WERI-Rb-1 (cell line): ENCODE measurements at regions not wholly inside any gene's neighbourhood (a gene's known extent, or its start where the extent isn't known, plus 50 kb on each side); places are given as distances from the start of the nearest gene placed in this dataset.
"Not testable (repeated sequence)": the region's sequence is repeated elsewhere in the genome, so short reads cannot be mapped to it uniquely, and the experiment has no call there.

Experiments used
- DNase-seq: peaks from one replicate; pipeline ENCODE4 v3.0.0-alpha.2; 2020
- H3K27ac ChIP-seq: fragments of 250-450 bp; sonication (Bioruptor Pico); 2 replicates; pipeline ENCODE4 v1.5.1; 2020; ENCODE audit warnings: mild to moderate bottlenecking, moderate library complexity
- H3K27me3 ChIP-seq: fragments of 250-450 bp; sonication (Bioruptor Pico); 2 replicates; pipeline ENCODE4 v1.5.1; 2021; ENCODE audit warnings: mild to moderate bottlenecking, low read depth, moderate library complexity; ENCODE audit not compliant: insufficient read depth, severe bottlenecking
- H3K36me3 ChIP-seq: fragments of 250-450 bp; sonication (Bioruptor Pico); 2 replicates; pipeline ENCODE4 v1.5.1; 2020; ENCODE audit warnings: mild to moderate bottlenecking, moderate library complexity
- H3K4me3 ChIP-seq: 2 replicates; pipeline ENCODE4 v1.5.1; 2011; ENCODE audit warnings: low read depth, mild to moderate bottlenecking, control low read depth, low read length
- H3K9me3 ChIP-seq: fragments of 250-450 bp; sonication (Bioruptor Pico); 2 replicates; pipeline ENCODE4 v1.5.1; 2021; ENCODE audit warnings: mild to moderate bottlenecking, moderate library complexity; ENCODE audit not compliant: severe bottlenecking
- CTCF ChIP-seq: IDR thresholded peaks from 2 replicates; pipeline ENCODE4 v1.5.1; 2011; ENCODE audit warnings: low read depth, mild to moderate bottlenecking, control low read depth, inconsistent platforms, low read length

- H3K9me3 ChIP-seq: no peaks in the 10 kb centered on the region
- H3K27me3 ChIP-seq: peaks cover 53% of the 10 kb centered on the region
- no peak for DNase-seq
- H3K4me3 ChIP-seq: no peak overlapping the region
- no peak for TF ChIP-seq CTCF
- no peak overlapping the region for H3K27ac ChIP-seq
- no peaks in the 10 kb centered on the region for H3K36me3 ChIP-seq
Observed at GRCh38 chr4:189845145-189845846, 95.4 kb upstream of the FRG1 start.

- DNase-seq, H3K4me3 ChIP-seq, H3K9me3 ChIP-seq, H3K36me3 ChIP-seq, H3K27ac ChIP-seq: not testable (repeated sequence)
- H3K27me3 ChIP-seq: peaks cover 53% of the 10 kb centered on the region
Observed at GRCh38 chr4:189846094-189846493, 94.6 kb upstream of the FRG1 start.

- H3K9me3 ChIP-seq, H3K4me3 ChIP-seq, DNase-seq, H3K27ac ChIP-seq, H3K36me3 ChIP-seq: not testable (repeated sequence)
- H3K27me3 ChIP-seq: peaks cover 53% of the 10 kb centered on the region
Observed at GRCh38 chr4:189846608-189847007, 94.1 kb upstream of the FRG1 start.

- not testable (repeated sequence) for DNase-seq, H3K27ac ChIP-seq, H3K9me3 ChIP-seq, H3K4me3 ChIP-seq, H3K36me3 ChIP-seq
- peaks cover 42% of the 10 kb centered on the region for H3K27me3 ChIP-seq
Observed at GRCh38 chr4:189848672-189849071, 92.0 kb upstream of the FRG1 start.

GRCh38 chr4:189850239-189850856 lies 90.3 kb upstream of the FRG1 start:
- no peak for DNase-seq
- H3K9me3 ChIP-seq: peaks cover 9% of the 10 kb centered on the region
- TF ChIP-seq CTCF: no peak

GRCh38 chr4:189858435-189858834 lies 82.2 kb upstream of the FRG1 start:
- Histone ChIP-seq H3K27me3 (peaks cover 80% of the 10 kb centered on the region), H3K4me3 (no peak overlapping the region), H3K9me3 (peaks cover 9% of the 10 kb centered on the region), H3K27ac (no peak overlapping the region), H3K36me3 (no peaks in the 10 kb centered on the region)
- no peak for TF ChIP-seq CTCF
- no peak for DNase-seq

More at GRCh38 chr4:189850239-189850856, 90.3 kb upstream of the FRG1 start:
- no peak overlapping the region for H3K4me3 ChIP-seq
- peaks cover 42% of the 10 kb centered on the region for H3K27me3 ChIP-seq
- no peaks in the 10 kb centered on the region for H3K36me3 ChIP-seq
- H3K27ac ChIP-seq: no peak overlapping the region

- H3K27ac ChIP-seq: no peak overlapping the region
- no peaks in the 10 kb centered on the region for H3K36me3 ChIP-seq
- DNase-seq: no peak
- no peak for TF ChIP-seq CTCF
- H3K9me3 ChIP-seq: no peaks in the 10 kb centered on the region
- H3K27me3 ChIP-seq: peaks cover 89% of the 10 kb centered on the region
- H3K4me3 ChIP-seq: no peak overlapping the region
Observed at GRCh38 chr4:189861101-189861500, 79.6 kb upstream of the FRG1 start.
